Mesenchymal stem cell (in vitro differentiated cells and primary cell): ENCODE measurements at regions not wholly inside any gene's neighbourhood (a gene's known extent, or its start where the extent isn't known, plus 50 kb on each side); places are given as distances from the start of the nearest gene placed in this dataset.

ENCODE experiments used
- DNase-seq: peaks from one replicate; pipeline ENCODE4 v3.0.0-alpha.2; 2013
- H2AFZ ChIP-seq: one replicate; pipeline ENCODE4 v1.6.1; 2013; ENCODE audit warnings: low read depth, mild to moderate bottlenecking, control low read depth, inconsistent platforms, low read length, moderate library complexity
- H2AK5ac ChIP-seq: 2 replicates; pipeline ENCODE4 v1.6.1; 2013; ENCODE audit warnings: low read length, moderate library complexity, mild to moderate bottlenecking, inconsistent platforms; ENCODE audit not compliant: severe bottlenecking
- H2BK120ac ChIP-seq: one replicate; pipeline ENCODE4 v1.6.1; 2013; ENCODE audit warnings: low read depth, mild to moderate bottlenecking, inconsistent platforms, low read length, moderate library complexity
- H2BK12ac ChIP-seq, 2 experiments: one replicate each; pipeline ENCODE4 v1.6.1; 2013; ENCODE audit warnings: inconsistent platforms in 2 of 2, low read length in 2 of 2, mild to moderate bottlenecking in 2 of 2, moderate library complexity in 2 of 2, control low read depth in 1 of 2
- H2BK15ac ChIP-seq: one replicate; pipeline ENCODE4 v1.6.1; 2013; ENCODE audit warnings: mild to moderate bottlenecking, low read depth, inconsistent platforms; ENCODE audit not compliant: poor library complexity, severe bottlenecking
- H2BK5ac ChIP-seq: 2 replicates; pipeline ENCODE4 v1.6.1; 2013; ENCODE audit warnings: low read depth, mild to moderate bottlenecking, low read length, control low read depth, inconsistent platforms; ENCODE audit not compliant: poor library complexity, severe bottlenecking
- H3K14ac ChIP-seq, 2 experiments: one replicate each; pipeline ENCODE4 v1.6.1; 2013; ENCODE audit warnings: inconsistent platforms in 2 of 2, low read length in 2 of 2, control low read depth in 1 of 2, mild to moderate bottlenecking in 1 of 2, moderate library complexity in 1 of 2
- H3K18ac ChIP-seq, 2 experiments: one replicate each; pipeline ENCODE4 v1.6.1; 2013; ENCODE audit warnings: inconsistent platforms in 2 of 2, low read length in 2 of 2, control low read depth in 1 of 2, low read depth in 1 of 2, mild to moderate bottlenecking in 1 of 2
- H3K23ac ChIP-seq, 2 experiments: one replicate each; pipeline ENCODE4 v1.6.1; 2013; ENCODE audit warnings: inconsistent platforms in 2 of 2, low read length in 2 of 2, mild to moderate bottlenecking in 2 of 2, moderate library complexity in 2 of 2, control low read depth in 1 of 2
- H3K27ac ChIP-seq: 2 replicates; pipeline ENCODE4 v1.5.1; 2013; ENCODE audit warnings: mild to moderate bottlenecking, moderate library complexity, low read length, control low read depth, inconsistent platforms; ENCODE audit not compliant: poor library complexity, severe bottlenecking
- H3K27me3 ChIP-seq, 2 experiments: 2 replicates each; pipeline versions ENCODE4 v1.6.1 to v1.7.0; 2013; ENCODE audit warnings: low read length in 2 of 2, mild to moderate bottlenecking in 2 of 2, moderate library complexity in 2 of 2, control low read depth in 1 of 2, inconsistent platforms in 1 of 2; ENCODE audit not compliant: control insufficient read depth in 1 of 2, insufficient read depth in 1 of 2
- H3K36me3 ChIP-seq, 2 experiments: 2 replicates each; pipeline versions ENCODE4 v1.6.1 to v1.7.0; 2013; ENCODE audit warnings: low read length in 2 of 2, control low read depth in 1 of 2, inconsistent platforms in 1 of 2, low read depth in 1 of 2, mild to moderate bottlenecking in 1 of 2; ENCODE audit not compliant: insufficient read depth in 2 of 2, control insufficient read depth in 1 of 2
- H3K4ac ChIP-seq, 2 experiments: one replicate each; pipeline ENCODE4 v1.6.1; 2013; ENCODE audit warnings: inconsistent platforms in 2 of 2, low read length in 2 of 2, mild to moderate bottlenecking in 2 of 2, moderate library complexity in 2 of 2, control low read depth in 1 of 2, low read depth in 1 of 2
- H3K4me1 ChIP-seq: 2 replicates; pipeline ENCODE4 v1.6.1; 2013; ENCODE audit warnings: low read depth, low read length, control low read depth; ENCODE audit not compliant: control insufficient read depth, insufficient read depth
- H3K4me2 ChIP-seq: 2 replicates; pipeline ENCODE4 v1.6.1; 2013; ENCODE audit warnings: low read length, mild to moderate bottlenecking, inconsistent platforms; ENCODE audit not compliant: poor library complexity, severe bottlenecking
- H3K4me3 ChIP-seq, 2 experiments: 2 replicates each; pipeline versions ENCODE4 v1.5.1 to v1.7.0; 2013; ENCODE audit warnings: low read length in 2 of 2, mild to moderate bottlenecking in 2 of 2, control low read depth in 1 of 2, low read depth in 1 of 2; ENCODE audit not compliant: insufficient read depth in 1 of 2
- H3K79me1 ChIP-seq: replicated peaks from 2 replicates; pipeline ENCODE4 v1.6.1; 2013; ENCODE audit warnings: mild to moderate bottlenecking, control low read depth, low read length, inconsistent platforms; ENCODE audit not compliant: poor library complexity, severe bottlenecking
- H3K9ac ChIP-seq: 2 replicates; pipeline ENCODE4 v1.7.0; 2013; ENCODE audit warnings: mild to moderate bottlenecking, low read length, moderate library complexity
- H3K9me3 ChIP-seq: 2 replicates; pipeline ENCODE4 v1.7.0; 2013; ENCODE audit warnings: mild to moderate bottlenecking, low read length; ENCODE audit not compliant: control insufficient read depth
- H4K8ac ChIP-seq: one replicate; pipeline ENCODE4 v1.6.1; 2013; ENCODE audit warnings: inconsistent platforms, mild to moderate bottlenecking, low read length, moderate library complexity
- H4K91ac ChIP-seq: one replicate; pipeline ENCODE4 v1.6.1; 2013; ENCODE audit warnings: mild to moderate bottlenecking, low read length, inconsistent platforms
- WGBS: methylation state at CpG from one replicate; pipeline ENCODE4 v1.1.7; 2013; ENCODE audit warnings: mixed read lengths; 5-methylcytosine and 5-hydroxymethylcytosine counted together

- Histone ChIP-seq H3K4me1 (peaks cover 10% of the 10 kb centered on the region), H3K27ac (no peak overlapping the region)
- DNase-seq = no peak
Observed at GRCh38 chr4:13887010-13887409, 259.5 kb upstream of the BOD1L1 start.

GRCh38 chr4:13888112-13888511, 260.6 kb upstream of the BOD1L1 start:
- Histone ChIP-seq H2BK12ac (no peak overlapping the region), H2BK5ac (no peak overlapping the region), H3K79me1 (peaks cover 2% of the 10 kb centered on the region), H3K23ac (no peak overlapping the region), H3K4me3 (no peak overlapping the region), H4K91ac (no peak overlapping the region), H3K9ac (no peak overlapping the region), H3K27ac (peak overlapping the region; percentile 75), H3K4me2 (no peak overlapping the region), H2BK120ac (no peak overlapping the region), H2AFZ (no peak overlapping the region), H4K8ac (no peak overlapping the region), H3K4me1 (peaks cover 13% of the 10 kb centered on the region), H3K9me3 (no peaks in the 10 kb centered on the region), H3K18ac (no peak overlapping the region), H3K14ac (no peak overlapping the region), H2AK5ac (no peak overlapping the region), H3K36me3 (no peaks in the 10 kb centered on the region), H2BK15ac (no peak overlapping the region), H3K27me3 (no peaks in the 10 kb centered on the region), H3K4ac (no peak overlapping the region)
- DNase-seq = peak; percentile 90
- 0% methylated on average over 1 of the region's 1 CpG for WGBS

More at GRCh38 chr4:13887010-13887409, 259.5 kb upstream of the BOD1L1 start:
- H2BK120ac ChIP-seq = no peak overlapping the region
- no peak overlapping the region for H4K91ac ChIP-seq
- no peak overlapping the region for H3K18ac ChIP-seq
- no peak overlapping the region for H3K9ac ChIP-seq
- no peak overlapping the region for H2BK5ac ChIP-seq
- WGBS = 87% methylated on average over 2 of the region's 2 CpGs
- H3K9me3 ChIP-seq = no peaks in the 10 kb centered on the region
- H2AK5ac ChIP-seq = peak overlapping the region; percentile 89
- no peak overlapping the region for H3K4me2 ChIP-seq
- H2AFZ ChIP-seq = no peak overlapping the region
- no peak overlapping the region for H2BK15ac ChIP-seq
- no peak overlapping the region for H3K14ac ChIP-seq
- no peak overlapping the region for H3K4me3 ChIP-seq
- H2BK12ac ChIP-seq = peak overlapping the region in 1 of 2 experiments; percentile 45
- no peaks in the 10 kb centered on the region for H3K27me3 ChIP-seq
- no peaks in the 10 kb centered on the region for H3K36me3 ChIP-seq
- H3K23ac ChIP-seq = no peak overlapping the region
- H3K79me1 ChIP-seq = peaks cover 2% of the 10 kb centered on the region
- no peak overlapping the region for H4K8ac ChIP-seq
- no peak overlapping the region for H3K4ac ChIP-seq

DNA sequence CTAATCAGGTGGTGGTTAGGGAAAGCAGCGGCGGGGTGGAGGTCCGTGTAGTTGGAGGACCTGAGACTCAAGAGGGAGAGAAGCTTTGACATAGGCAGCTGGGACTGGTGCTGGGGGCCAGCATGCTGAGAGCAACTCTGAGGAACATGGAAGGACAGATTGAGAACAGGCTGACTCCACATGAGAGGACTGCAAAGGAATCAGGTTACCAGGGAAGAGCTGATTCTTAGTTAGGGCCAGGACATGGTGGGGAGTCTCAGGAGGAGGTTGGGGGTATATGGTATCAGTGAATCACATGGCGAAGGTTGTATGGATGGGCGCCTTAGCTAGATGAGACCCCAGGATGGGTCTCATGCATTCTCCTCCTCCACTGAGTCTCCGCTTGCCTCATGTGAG, 264.0 kb upstream of the BOD1L1 start:
- H3K18ac ChIP-seq = peak overlapping the region; percentile 0 to 67
- H3K4ac ChIP-seq = peak overlapping the region in 1 of 2 experiments; percentile 97
- H3K27ac ChIP-seq = peak overlapping the region; percentile 98
- DNase-seq = no peak
- H3K4me3 ChIP-seq = peak overlapping the region in 1 of 2 experiments; percentile 44
- H2BK5ac ChIP-seq = peak overlapping the region; percentile 39
- H3K14ac ChIP-seq = peak overlapping the region in 1 of 2 experiments; percentile 70
- no peaks in the 10 kb centered on the region for H3K9me3 ChIP-seq
- WGBS = 79% methylated on average over 6 of the region's 6 CpGs
- H2AK5ac ChIP-seq = peak overlapping the region; percentile 98
- H3K27me3 ChIP-seq = no peaks in the 10 kb centered on the region
- H3K4me2 ChIP-seq = no peak overlapping the region
- H2BK120ac ChIP-seq = no peak overlapping the region
- H3K36me3 ChIP-seq = no peaks in the 10 kb centered on the region
- peaks cover 2% of the 10 kb centered on the region for H3K79me1 ChIP-seq
- peak overlapping the region in 1 of 2 experiments; percentile 72 for H3K23ac ChIP-seq
- H2BK12ac ChIP-seq = peak overlapping the region; percentile 2 to 93
- peak overlapping the region; percentile 10 for H4K91ac ChIP-seq
- peak overlapping the region; percentile 36 for H4K8ac ChIP-seq
- peak overlapping the region; percentile 44 for H2AFZ ChIP-seq
- H3K4me1 ChIP-seq = peaks cover 15% of the 10 kb centered on the region
- H3K9ac ChIP-seq = peak overlapping the region; percentile 88
- H2BK15ac ChIP-seq = no peak overlapping the region

DNA sequence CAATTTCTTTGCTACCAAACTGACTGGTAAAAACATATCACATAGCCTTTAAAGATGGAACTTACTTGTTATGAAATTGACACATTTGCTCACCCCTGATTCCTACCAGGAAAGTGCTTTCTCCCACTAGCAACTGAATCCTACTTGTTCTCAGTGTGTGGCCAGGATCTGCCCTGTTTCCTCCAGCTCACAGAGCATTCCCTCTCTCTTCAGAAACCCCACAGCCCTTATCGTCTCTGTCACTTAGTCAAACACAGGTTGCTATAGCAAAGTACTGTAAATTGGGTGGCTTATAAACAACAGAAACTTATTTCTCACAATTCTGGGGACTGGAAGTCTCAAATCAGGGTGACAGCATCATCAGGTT, 265.2 kb upstream of the BOD1L1 start:
- no CpG with 5 or more reads among the region's 1 CpG for WGBS
- H2BK15ac ChIP-seq = no peak overlapping the region
- peak overlapping the region; percentile 96 for H2BK5ac ChIP-seq
- H3K4ac ChIP-seq = peak overlapping the region; percentile 46 to 75
- no peak overlapping the region for H3K4me2 ChIP-seq
- peak; percentile 88 for DNase-seq
- H3K23ac ChIP-seq = no peak overlapping the region
- no peaks in the 10 kb centered on the region for H3K9me3 ChIP-seq
- peak overlapping the region; percentile 98 for H3K27ac ChIP-seq
- H3K9ac ChIP-seq = peak overlapping the region; percentile 88
- no peaks in the 10 kb centered on the region for H3K27me3 ChIP-seq
- H3K36me3 ChIP-seq = no peaks in the 10 kb centered on the region
- H4K91ac ChIP-seq = no peak overlapping the region
- peak overlapping the region; percentile 16 to 87 for H3K18ac ChIP-seq
- H2BK120ac ChIP-seq = no peak overlapping the region
- peak overlapping the region; percentile 31 for H2AK5ac ChIP-seq
- no peak overlapping the region for H2AFZ ChIP-seq
- H3K14ac ChIP-seq = no peak overlapping the region
- H3K4me3 ChIP-seq = peak overlapping the region in 1 of 2 experiments; percentile 58
- H3K79me1 ChIP-seq = peaks cover 2% of the 10 kb centered on the region
- H3K4me1 ChIP-seq = peaks cover 15% of the 10 kb centered on the region
- peak overlapping the region; percentile 69 to 88 for H2BK12ac ChIP-seq
- peak overlapping the region; percentile 52 for H4K8ac ChIP-seq
